IgD-negative memory B cell (primary cell): ENCODE measurements at regions not wholly inside any gene's neighbourhood (a gene's known extent, or its start where the extent isn't known, plus 50 kb on each side); places are given as distances from the start of the nearest gene placed in this dataset.

Source experiments
- H3K27ac Mint-ChIP-seq, 3 donors: one replicate each; pipeline ENCODE4 v1.8.0; 2020 to 2022; ENCODE audit warnings: mild to moderate bottlenecking in 3 of 3, mixed read lengths in 3 of 3, moderate library complexity in 1 of 3
- H3K27me3 Mint-ChIP-seq: one replicate; pipeline ENCODE4 v1.8.0; 2021; ENCODE audit warnings: mixed read lengths
- H3K36me3 Mint-ChIP-seq: one replicate; pipeline ENCODE4 v1.8.0; 2020; ENCODE audit warnings: mild to moderate bottlenecking, mixed read lengths
- H3K4me1 Mint-ChIP-seq, 3 donors: one replicate each; pipeline ENCODE4 v1.8.0; 2020 to 2022; ENCODE audit warnings: mixed read lengths in 3 of 3, mild to moderate bottlenecking in 1 of 3
- H3K4me3 Mint-ChIP-seq, 4 donors: one replicate each; pipeline ENCODE4 v1.8.0; 2020 to 2022; ENCODE audit warnings: mild to moderate bottlenecking in 4 of 4, mixed read lengths in 4 of 4, moderate library complexity in 3 of 4
- H3K9me3 Mint-ChIP-seq, 3 donors: one replicate each; pipeline ENCODE4 v1.8.0; 2020 to 2021; ENCODE audit warnings: mixed read lengths in 3 of 3, mild to moderate bottlenecking in 1 of 3

- Mint-ChIP-seq H3K27ac (no peak overlapping the region), H3K36me3 (no peaks in the 10 kb centered on the region), H3K4me3 (no peak overlapping the region), H3K9me3 (no peaks in the 10 kb centered on the region), H3K27me3 (no peaks in the 10 kb centered on the region), H3K4me1 (no peaks in the 10 kb centered on the region)
Observed at GRCh38 chr7:145088111-145088745, 252.4 kb upstream of the TPK1 start.

- peaks cover 1% of the 10 kb centered on the region for H3K27me3 Mint-ChIP-seq
- no peaks in the 10 kb centered on the region for H3K36me3 Mint-ChIP-seq
- H3K27ac Mint-ChIP-seq = no peak overlapping the region
- H3K4me1 Mint-ChIP-seq = peaks cover 0 to 1% (median 0%) of the 10 kb centered on the region in 3 donors
- no peak overlapping the region for H3K4me3 Mint-ChIP-seq
- H3K9me3 Mint-ChIP-seq = no peaks in the 10 kb centered on the region
Observed at GRCh38 chr7:145082366-145083161, 246.7 kb upstream of the TPK1 start.

- H3K9me3 Mint-ChIP-seq = no peaks in the 10 kb centered on the region
- H3K27me3 Mint-ChIP-seq = no peaks in the 10 kb centered on the region
- no peaks in the 10 kb centered on the region for H3K36me3 Mint-ChIP-seq
- H3K4me1 Mint-ChIP-seq = no peaks in the 10 kb centered on the region
- H3K4me3 Mint-ChIP-seq = no peak overlapping the region
- H3K27ac Mint-ChIP-seq = no peak overlapping the region
Observed at GRCh38 chr7:145065473-145065872, 229.6 kb upstream of the TPK1 start.

- Mint-ChIP-seq H3K27ac (no peak overlapping the region), H3K27me3 (no peaks in the 10 kb centered on the region)
Observed at GRCh38 chr7:145064114-145064513, 228.3 kb upstream of the TPK1 start.

GRCh38 chr7:145053781-145054180, 217.9 kb upstream of the TPK1 start:
- Mint-ChIP-seq H3K4me1 (peaks cover 0 to 1% (median 0%) of the 10 kb centered on the region in 3 donors), H3K36me3 (no peaks in the 10 kb centered on the region), H3K9me3 (peaks cover 0 to 5% (median 0%) of the 10 kb centered on the region in 3 donors), H3K27me3 (peaks cover 3% of the 10 kb centered on the region), H3K4me3 (no peak overlapping the region), H3K27ac (no peak overlapping the region)

More at GRCh38 chr7:145064114-145064513, 228.3 kb upstream of the TPK1 start:
- H3K4me1 Mint-ChIP-seq = no peaks in the 10 kb centered on the region
- H3K4me3 Mint-ChIP-seq = no peak overlapping the region
- H3K36me3 Mint-ChIP-seq = no peaks in the 10 kb centered on the region
- no peaks in the 10 kb centered on the region for H3K9me3 Mint-ChIP-seq

GRCh38 chr7:145050415-145050814, 214.6 kb upstream of the TPK1 start:
- Mint-ChIP-seq H3K36me3 (no peaks in the 10 kb centered on the region), H3K9me3 (peaks cover 0 to 5% (median 0%) of the 10 kb centered on the region in 3 donors), H3K27me3 (peaks cover 2% of the 10 kb centered on the region), H3K4me1 (no peaks in the 10 kb centered on the region), H3K27ac (no peak overlapping the region), H3K4me3 (no peak overlapping the region)

- Mint-ChIP-seq H3K4me3 (no peak overlapping the region), H3K36me3 (no peaks in the 10 kb centered on the region), H3K27me3 (peaks cover 3% of the 10 kb centered on the region), H3K4me1 (peaks cover 0 to 1% (median 1%) of the 10 kb centered on the region in 3 donors), H3K27ac (no peak overlapping the region), H3K9me3 (peaks cover 2 to 5% (median 3%) of the 10 kb centered on the region in 3 donors)
Observed at GRCh38 chr7:145036604-145037405, 201.0 kb upstream of the TPK1 start.

- no peaks in the 10 kb centered on the region for H3K36me3 Mint-ChIP-seq
- no peaks in the 10 kb centered on the region for H3K4me1 Mint-ChIP-seq
- no peak overlapping the region for H3K27ac Mint-ChIP-seq
- peaks cover 2 to 5% (median 3%) of the 10 kb centered on the region in 3 donors for H3K9me3 Mint-ChIP-seq
- no peaks in the 10 kb centered on the region for H3K27me3 Mint-ChIP-seq
- no peak overlapping the region for H3K4me3 Mint-ChIP-seq
Observed at GRCh38 chr7:145031162-145031561, 195.3 kb upstream of the TPK1 start.

GRCh38 chr7:145030754-145031153, 194.9 kb upstream of the TPK1 start:
- peaks cover 2 to 5% (median 3%) of the 10 kb centered on the region in 3 donors for H3K9me3 Mint-ChIP-seq
- H3K36me3 Mint-ChIP-seq = no peaks in the 10 kb centered on the region
- H3K27me3 Mint-ChIP-seq = no peaks in the 10 kb centered on the region
- H3K4me3 Mint-ChIP-seq = no peak overlapping the region
- no peak overlapping the region for H3K27ac Mint-ChIP-seq
- H3K4me1 Mint-ChIP-seq = no peaks in the 10 kb centered on the region

GRCh38 chr7:145020454-145020853, 184.6 kb upstream of the TPK1 start:
- Mint-ChIP-seq H3K4me3 (no peak overlapping the region), H3K9me3 (no peaks in the 10 kb centered on the region), H3K36me3 (no peaks in the 10 kb centered on the region), H3K27me3 (peaks cover 2% of the 10 kb centered on the region), H3K27ac (no peak overlapping the region), H3K4me1 (no peaks in the 10 kb centered on the region)

- Mint-ChIP-seq H3K4me3 (no peak overlapping the region), H3K27ac (no peak overlapping the region), H3K27me3 (peaks cover 2% of the 10 kb centered on the region), H3K9me3 (no peaks in the 10 kb centered on the region), H3K36me3 (no peaks in the 10 kb centered on the region), H3K4me1 (no peaks in the 10 kb centered on the region)
Observed at GRCh38 chr7:145016068-145016467, 180.2 kb upstream of the TPK1 start.

GRCh38 chr7:145009876-145010275, 174.0 kb upstream of the TPK1 start:
- Mint-ChIP-seq H3K27me3 (no peaks in the 10 kb centered on the region), H3K4me1 (peaks cover 0 to 2% (median 0%) of the 10 kb centered on the region in 3 donors), H3K36me3 (no peaks in the 10 kb centered on the region), H3K9me3 (no peaks in the 10 kb centered on the region), H3K4me3 (no peak overlapping the region), H3K27ac (no peak overlapping the region)

- no peaks in the 10 kb centered on the region for H3K27me3 Mint-ChIP-seq
- H3K4me3 Mint-ChIP-seq = no peak overlapping the region
- H3K27ac Mint-ChIP-seq = no peak overlapping the region
Observed at GRCh38 chr7:145005601-145006000, 169.7 kb upstream of the TPK1 start.

GRCh38 chr7:144997512-144997911, 161.7 kb upstream of the TPK1 start:
- no peaks in the 10 kb centered on the region for H3K27me3 Mint-ChIP-seq
- no peak overlapping the region for H3K4me3 Mint-ChIP-seq
- H3K27ac Mint-ChIP-seq = no peak overlapping the region
- peaks cover 3% of the 10 kb centered on the region for H3K36me3 Mint-ChIP-seq
- H3K4me1 Mint-ChIP-seq = no peaks in the 10 kb centered on the region
- peaks cover 8 to 43% (median 25%) of the 10 kb centered on the region in 3 donors for H3K9me3 Mint-ChIP-seq

More at GRCh38 chr7:145005601-145006000, 169.7 kb upstream of the TPK1 start:
- H3K9me3 Mint-ChIP-seq = peaks cover 3 to 6% (median 4%) of the 10 kb centered on the region in 3 donors
- H3K4me1 Mint-ChIP-seq = peaks cover 0 to 2% (median 0%) of the 10 kb centered on the region in 3 donors
- H3K36me3 Mint-ChIP-seq = no peaks in the 10 kb centered on the region

- Mint-ChIP-seq H3K9me3 (peaks cover 5 to 39% (median 23%) of the 10 kb centered on the region in 3 donors), H3K27ac (no peak overlapping the region), H3K36me3 (peaks cover 3% of the 10 kb centered on the region), H3K4me1 (no peaks in the 10 kb centered on the region), H3K4me3 (no peak overlapping the region), H3K27me3 (no peaks in the 10 kb centered on the region)
Observed at GRCh38 chr7:144995495-144995894, 159.6 kb upstream of the TPK1 start.
